ENCODE measurements at regions not wholly inside any gene's neighbourhood (a gene's known extent, or its start where the extent isn't known, plus 50 kb on each side); places are given as distances from the start of the nearest gene placed in this dataset.

DNA sequence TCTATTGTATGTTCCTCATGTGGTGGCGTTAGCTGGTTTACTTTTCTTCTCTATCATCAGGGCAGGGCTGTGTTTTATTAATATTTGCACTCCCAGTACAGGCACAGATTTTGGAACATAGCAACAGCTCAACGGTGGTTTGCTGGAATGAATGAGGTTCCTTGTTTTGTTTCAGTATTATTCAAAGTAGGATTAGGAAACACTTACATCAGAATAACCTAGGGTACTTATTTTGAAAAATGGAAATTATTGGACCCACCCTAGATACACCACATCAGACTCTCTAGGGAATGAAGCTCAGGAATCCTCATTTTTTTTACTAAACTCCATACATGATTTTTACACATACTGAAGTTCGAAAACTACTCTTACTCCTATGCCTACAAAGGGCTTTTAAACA lies 108.8 kb upstream of the ENPEP start (continued):
- TF ChIP-seq, protein P1, sequence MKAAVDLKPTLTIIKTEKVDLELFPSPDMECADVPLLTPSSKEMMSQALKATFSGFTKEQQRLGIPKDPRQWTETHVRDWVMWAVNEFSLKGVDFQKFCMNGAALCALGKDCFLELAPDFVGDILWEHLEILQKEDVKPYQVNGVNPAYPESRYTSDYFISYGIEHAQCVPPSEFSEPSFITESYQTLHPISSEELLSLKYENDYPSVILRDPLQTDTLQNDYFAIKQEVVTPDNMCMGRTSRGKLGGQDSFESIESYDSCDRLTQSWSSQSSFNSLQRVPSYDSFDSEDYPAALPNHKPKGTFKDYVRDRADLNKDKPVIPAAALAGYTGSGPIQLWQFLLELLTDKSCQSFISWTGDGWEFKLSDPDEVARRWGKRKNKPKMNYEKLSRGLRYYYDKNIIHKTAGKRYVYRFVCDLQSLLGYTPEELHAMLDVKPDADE (IDR thresholded peaks at IDR 0.05) = no peak
- TF ChIP-seq, protein P2, sequence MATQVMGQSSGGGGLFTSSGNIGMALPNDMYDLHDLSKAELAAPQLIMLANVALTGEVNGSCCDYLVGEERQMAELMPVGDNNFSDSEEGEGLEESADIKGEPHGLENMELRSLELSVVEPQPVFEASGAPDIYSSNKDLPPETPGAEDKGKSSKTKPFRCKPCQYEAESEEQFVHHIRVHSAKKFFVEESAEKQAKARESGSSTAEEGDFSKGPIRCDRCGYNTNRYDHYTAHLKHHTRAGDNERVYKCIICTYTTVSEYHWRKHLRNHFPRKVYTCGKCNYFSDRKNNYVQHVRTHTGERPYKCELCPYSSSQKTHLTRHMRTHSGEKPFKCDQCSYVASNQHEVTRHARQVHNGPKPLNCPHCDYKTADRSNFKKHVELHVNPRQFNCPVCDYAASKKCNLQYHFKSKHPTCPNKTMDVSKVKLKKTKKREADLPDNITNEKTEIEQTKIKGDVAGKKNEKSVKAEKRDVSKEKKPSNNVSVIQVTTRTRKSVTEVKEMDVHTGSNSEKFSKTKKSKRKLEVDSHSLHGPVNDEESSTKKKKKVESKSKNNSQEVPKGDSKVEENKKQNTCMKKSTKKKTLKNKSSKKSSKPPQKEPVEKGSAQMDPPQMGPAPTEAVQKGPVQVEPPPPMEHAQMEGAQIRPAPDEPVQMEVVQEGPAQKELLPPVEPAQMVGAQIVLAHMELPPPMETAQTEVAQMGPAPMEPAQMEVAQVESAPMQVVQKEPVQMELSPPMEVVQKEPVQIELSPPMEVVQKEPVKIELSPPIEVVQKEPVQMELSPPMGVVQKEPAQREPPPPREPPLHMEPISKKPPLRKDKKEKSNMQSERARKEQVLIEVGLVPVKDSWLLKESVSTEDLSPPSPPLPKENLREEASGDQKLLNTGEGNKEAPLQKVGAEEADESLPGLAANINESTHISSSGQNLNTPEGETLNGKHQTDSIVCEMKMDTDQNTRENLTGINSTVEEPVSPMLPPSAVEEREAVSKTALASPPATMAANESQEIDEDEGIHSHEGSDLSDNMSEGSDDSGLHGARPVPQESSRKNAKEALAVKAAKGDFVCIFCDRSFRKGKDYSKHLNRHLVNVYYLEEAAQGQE (IDR thresholded peaks at IDR 0.05; ENCODE audit: unreplicated experiment) = no peak
- TF ChIP-seq NANOG (IDR thresholded peaks at IDR 0.05; ENCODE audit: borderline replicate concordance) (no peak), STAT1 (IDR thresholded peaks at IDR 0.05; ENCODE audit: unreplicated experiment) (no peak), POLR2AphosphoS5 (IDR thresholded peaks at IDR 0.05; ENCODE audit: low read depth) (no peak), ZNF331 (CRISPR knock-in tag; IDR thresholded peaks at IDR 0.05; ENCODE audit: low read depth) (no peak), CREB1 (CRISPR knock-in tag; IDR thresholded peaks at IDR 0.05; ENCODE audit: low read depth) (no peak)
- TF ChIP-seq, protein P3, sequence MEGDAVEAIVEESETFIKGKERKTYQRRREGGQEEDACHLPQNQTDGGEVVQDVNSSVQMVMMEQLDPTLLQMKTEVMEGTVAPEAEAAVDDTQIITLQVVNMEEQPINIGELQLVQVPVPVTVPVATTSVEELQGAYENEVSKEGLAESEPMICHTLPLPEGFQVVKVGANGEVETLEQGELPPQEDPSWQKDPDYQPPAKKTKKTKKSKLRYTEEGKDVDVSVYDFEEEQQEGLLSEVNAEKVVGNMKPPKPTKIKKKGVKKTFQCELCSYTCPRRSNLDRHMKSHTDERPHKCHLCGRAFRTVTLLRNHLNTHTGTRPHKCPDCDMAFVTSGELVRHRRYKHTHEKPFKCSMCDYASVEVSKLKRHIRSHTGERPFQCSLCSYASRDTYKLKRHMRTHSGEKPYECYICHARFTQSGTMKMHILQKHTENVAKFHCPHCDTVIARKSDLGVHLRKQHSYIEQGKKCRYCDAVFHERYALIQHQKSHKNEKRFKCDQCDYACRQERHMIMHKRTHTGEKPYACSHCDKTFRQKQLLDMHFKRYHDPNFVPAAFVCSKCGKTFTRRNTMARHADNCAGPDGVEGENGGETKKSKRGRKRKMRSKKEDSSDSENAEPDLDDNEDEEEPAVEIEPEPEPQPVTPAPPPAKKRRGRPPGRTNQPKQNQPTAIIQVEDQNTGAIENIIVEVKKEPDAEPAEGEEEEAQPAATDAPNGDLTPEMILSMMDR (conservative IDR thresholded peaks at IDR 0.05; ENCODE audit: low read depth in 2 of 2) = no peak

DNA sequence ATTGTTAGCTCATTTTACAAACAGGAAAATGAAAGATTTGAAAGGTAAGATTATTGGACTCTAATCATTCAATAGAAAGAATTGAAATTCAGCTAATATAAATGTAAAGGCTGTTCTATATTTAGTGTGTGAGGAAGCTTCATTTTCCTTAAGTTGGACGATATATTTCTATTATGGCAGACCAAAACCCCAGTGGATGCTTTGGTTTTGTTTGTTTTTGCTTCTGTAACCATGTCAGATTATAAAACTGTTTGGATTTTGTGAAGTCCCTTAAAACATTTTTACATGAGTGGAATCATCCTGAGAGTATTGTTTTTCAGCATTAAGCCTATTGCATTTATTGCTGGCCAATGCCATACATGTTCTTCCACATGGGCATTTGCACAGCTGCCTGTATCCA lies 110.2 kb upstream of the ENPEP start:
- TF ChIP-seq EZH2 (IDR thresholded peaks at IDR 0.05; ENCODE audit: low read depth, unreplicated experiment) = no peak
- TF ChIP-seq, protein P4, sequence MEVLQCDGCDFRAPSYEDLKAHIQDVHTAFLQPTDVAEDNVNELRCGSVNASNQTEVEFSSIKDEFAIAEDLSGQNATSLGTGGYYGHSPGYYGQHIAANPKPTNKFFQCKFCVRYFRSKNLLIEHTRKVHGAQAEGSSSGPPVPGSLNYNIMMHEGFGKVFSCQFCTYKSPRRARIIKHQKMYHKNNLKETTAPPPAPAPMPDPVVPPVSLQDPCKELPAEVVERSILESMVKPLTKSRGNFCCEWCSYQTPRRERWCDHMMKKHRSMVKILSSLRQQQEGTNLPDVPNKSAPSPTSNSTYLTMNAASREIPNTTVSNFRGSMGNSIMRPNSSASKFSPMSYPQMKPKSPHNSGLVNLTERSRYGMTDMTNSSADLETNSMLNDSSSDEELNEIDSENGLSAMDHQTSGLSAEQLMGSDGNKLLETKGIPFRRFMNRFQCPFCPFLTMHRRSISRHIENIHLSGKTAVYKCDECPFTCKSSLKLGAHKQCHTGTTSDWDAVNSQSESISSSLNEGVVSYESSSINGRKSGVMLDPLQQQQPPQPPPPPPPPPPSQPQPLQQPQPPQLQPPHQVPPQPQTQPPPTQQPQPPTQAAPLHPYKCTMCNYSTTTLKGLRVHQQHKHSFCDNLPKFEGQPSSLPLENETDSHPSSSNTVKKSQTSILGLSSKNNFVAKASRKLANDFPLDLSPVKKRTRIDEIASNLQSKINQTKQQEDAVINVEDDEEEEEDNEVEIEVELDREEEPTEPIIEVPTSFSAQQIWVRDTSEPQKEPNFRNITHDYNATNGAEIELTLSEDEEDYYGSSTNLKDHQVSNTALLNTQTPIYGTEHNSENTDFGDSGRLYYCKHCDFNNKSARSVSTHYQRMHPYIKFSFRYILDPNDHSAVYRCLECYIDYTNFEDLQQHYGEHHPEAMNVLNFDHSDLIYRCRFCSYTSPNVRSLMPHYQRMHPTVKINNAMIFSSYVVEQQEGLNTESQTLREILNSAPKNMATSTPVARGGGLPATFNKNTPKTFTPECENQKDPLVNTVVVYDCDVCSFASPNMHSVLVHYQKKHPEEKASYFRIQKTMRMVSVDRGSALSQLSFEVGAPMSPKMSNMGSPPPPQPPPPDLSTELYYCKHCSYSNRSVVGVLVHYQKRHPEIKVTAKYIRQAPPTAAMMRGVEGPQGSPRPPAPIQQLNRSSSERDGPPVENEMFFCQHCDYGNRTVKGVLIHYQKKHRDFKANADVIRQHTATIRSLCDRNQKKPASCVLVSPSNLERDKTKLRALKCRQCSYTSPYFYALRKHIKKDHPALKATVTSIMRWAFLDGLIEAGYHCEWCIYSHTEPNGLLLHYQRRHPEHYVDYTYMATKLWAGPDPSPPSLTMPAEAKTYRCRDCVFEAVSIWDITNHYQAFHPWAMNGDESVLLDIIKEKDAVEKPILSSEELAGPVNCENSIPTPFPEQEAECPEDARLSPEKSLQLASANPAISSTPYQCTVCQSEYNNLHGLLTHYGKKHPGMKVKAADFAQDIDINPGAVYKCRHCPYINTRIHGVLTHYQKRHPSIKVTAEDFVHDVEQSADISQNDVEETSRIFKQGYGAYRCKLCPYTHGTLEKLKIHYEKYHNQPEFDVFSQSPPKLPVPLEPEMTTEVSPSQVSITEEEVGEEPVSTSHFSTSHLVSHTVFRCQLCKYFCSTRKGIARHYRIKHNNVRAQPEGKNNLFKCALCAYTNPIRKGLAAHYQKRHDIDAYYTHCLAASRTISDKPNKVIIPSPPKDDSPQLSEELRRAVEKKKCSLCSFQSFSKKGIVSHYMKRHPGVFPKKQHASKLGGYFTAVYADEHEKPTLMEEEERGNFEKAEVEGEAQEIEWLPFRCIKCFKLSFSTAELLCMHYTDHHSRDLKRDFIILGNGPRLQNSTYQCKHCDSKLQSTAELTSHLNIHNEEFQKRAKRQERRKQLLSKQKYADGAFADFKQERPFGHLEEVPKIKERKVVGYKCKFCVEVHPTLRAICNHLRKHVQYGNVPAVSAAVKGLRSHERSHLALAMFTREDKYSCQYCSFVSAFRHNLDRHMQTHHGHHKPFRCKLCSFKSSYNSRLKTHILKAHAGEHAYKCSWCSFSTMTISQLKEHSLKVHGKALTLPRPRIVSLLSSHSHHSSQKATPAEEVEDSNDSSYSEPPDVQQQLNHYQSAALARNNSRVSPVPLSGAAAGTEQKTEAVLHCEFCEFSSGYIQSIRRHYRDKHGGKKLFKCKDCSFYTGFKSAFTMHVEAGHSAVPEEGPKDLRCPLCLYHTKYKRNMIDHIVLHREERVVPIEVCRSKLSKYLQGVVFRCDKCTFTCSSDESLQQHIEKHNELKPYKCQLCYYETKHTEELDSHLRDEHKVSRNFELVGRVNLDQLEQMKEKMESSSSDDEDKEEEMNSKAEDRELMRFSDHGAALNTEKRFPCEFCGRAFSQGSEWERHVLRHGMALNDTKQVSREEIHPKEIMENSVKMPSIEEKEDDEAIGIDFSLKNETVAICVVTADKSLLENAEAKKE (CRISPR knock-in tag; IDR thresholded peaks at IDR 0.05) = no peak

More for the DNA sequence above, 110.2 kb upstream of the ENPEP start:
- Histone ChIP-seq H3K4me3 (no peak overlapping the region), H4K20me1 (replicated peaks; ENCODE audit: insufficient read depth) (no peaks in the 10 kb centered on the region), H2AFZ (peak overlapping the region; percentile 93; the same call in 1 of the 2 replicates), H3K4me2 (no peak overlapping the region), H3K36me3 (ENCODE audit: insufficient read depth) (no peaks in the 10 kb centered on the region), H3K4me1 (ENCODE audit: insufficient read depth) (no peaks in the 10 kb centered on the region), H3K27ac (ENCODE audit: low read depth) (no peak overlapping the region), H3K79me2 (replicated peaks; ENCODE audit: insufficient read depth) (no peaks in the 10 kb centered on the region), H3F3A (replicated peaks; ENCODE audit: low read depth) (no peaks in the 10 kb centered on the region), H3K9me2 (ENCODE audit: insufficient read depth) (peaks cover 12% of the 10 kb centered on the region; the same call in 1 of the 2 replicates), H3K27me3 (ENCODE audit: insufficient read depth) (no peaks in the 10 kb centered on the region)
- no peak for DNase-seq (ENCODE audit: low spot score)
- Mint-ChIP-seq H3K27ac (no peak overlapping the region), H3K27me3 (ENCODE audit: insufficient read depth, low read depth, poor library complexity) (no peaks in the 10 kb centered on the region), H3K4me3 (no peak overlapping the region), H3K4me1 (peaks cover 6% of the 10 kb centered on the region; the same call in 1 of the 3 replicates), H3K9me3 (no peaks in the 10 kb centered on the region), H3K36me3 (ENCODE audit: low read depth) (no peaks in the 10 kb centered on the region)
- ATAC-seq = no peak
